ENCODE measurements at regions not wholly inside any gene's neighbourhood (a gene's known extent, or its start where the extent isn't known, plus 50 kb on each side); places are given as distances from the start of the nearest gene placed in this dataset.

DNA sequence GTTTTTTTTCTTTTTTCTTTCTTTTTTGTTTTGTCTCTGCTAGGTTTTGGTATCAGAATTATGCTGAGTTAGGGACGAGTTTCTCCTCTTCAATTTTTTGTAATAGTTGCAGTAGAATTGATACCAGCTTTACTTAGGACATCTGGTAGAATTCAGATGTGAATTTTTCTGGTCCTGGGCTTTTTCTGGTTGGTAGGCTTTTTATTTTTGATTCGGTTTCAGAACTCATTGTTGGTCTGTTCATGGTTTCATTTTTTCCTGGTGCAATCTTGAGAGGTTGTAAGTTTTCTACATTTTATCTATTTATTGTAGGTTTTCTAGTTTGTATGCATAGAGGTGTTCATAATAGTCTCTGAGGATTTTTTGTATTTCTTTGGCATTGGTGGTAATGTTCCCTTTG lies 498.1 kb upstream of the CPEB2 start (continued):
- TF ChIP-seq CREB1 (CRISPR knock-in tag; IDR thresholded peaks at IDR 0.05; ENCODE audit: low read depth): no peak

DNA sequence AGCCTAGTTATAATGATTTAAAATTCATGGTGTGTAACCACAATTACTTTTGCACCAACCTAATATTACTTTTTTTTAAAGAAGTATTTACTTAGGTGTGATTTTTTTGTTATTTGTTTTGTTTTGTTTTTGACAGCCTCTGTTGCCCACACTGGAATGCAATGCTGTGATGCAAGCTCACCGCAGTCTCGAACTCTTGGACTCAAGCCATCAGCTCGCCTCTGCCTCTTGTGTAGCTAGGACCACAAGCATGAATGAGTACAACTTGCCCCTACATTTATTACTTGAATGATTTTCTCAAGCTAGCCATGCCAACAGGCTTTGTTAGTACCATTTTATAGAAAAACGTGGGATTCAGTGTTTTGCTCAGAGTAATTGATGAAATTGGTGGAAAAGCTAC lies 488.8 kb upstream of the CPEB2 start:
- no peaks in the 10 kb centered on the region for H3K36me3 Mint-ChIP-seq (ENCODE audit: low read depth)
- no peak for ATAC-seq
- no peaks in the 10 kb centered on the region for H3K27me3 ChIP-seq (ENCODE audit: insufficient read depth)
- H3K27ac Mint-ChIP-seq: no peak overlapping the region
- H3K4me1 Mint-ChIP-seq: no peaks in the 10 kb centered on the region
- no peaks in the 10 kb centered on the region for H3K9me2 ChIP-seq (ENCODE audit: insufficient read depth)
- TF ChIP-seq, protein P1, sequence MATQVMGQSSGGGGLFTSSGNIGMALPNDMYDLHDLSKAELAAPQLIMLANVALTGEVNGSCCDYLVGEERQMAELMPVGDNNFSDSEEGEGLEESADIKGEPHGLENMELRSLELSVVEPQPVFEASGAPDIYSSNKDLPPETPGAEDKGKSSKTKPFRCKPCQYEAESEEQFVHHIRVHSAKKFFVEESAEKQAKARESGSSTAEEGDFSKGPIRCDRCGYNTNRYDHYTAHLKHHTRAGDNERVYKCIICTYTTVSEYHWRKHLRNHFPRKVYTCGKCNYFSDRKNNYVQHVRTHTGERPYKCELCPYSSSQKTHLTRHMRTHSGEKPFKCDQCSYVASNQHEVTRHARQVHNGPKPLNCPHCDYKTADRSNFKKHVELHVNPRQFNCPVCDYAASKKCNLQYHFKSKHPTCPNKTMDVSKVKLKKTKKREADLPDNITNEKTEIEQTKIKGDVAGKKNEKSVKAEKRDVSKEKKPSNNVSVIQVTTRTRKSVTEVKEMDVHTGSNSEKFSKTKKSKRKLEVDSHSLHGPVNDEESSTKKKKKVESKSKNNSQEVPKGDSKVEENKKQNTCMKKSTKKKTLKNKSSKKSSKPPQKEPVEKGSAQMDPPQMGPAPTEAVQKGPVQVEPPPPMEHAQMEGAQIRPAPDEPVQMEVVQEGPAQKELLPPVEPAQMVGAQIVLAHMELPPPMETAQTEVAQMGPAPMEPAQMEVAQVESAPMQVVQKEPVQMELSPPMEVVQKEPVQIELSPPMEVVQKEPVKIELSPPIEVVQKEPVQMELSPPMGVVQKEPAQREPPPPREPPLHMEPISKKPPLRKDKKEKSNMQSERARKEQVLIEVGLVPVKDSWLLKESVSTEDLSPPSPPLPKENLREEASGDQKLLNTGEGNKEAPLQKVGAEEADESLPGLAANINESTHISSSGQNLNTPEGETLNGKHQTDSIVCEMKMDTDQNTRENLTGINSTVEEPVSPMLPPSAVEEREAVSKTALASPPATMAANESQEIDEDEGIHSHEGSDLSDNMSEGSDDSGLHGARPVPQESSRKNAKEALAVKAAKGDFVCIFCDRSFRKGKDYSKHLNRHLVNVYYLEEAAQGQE (IDR thresholded peaks at IDR 0.05; ENCODE audit: unreplicated experiment): no peak
- no peak for TF ChIP-seq ZNF114 (CRISPR knock-in tag; IDR thresholded peaks at IDR 0.05)
- TF ChIP-seq, protein P2, sequence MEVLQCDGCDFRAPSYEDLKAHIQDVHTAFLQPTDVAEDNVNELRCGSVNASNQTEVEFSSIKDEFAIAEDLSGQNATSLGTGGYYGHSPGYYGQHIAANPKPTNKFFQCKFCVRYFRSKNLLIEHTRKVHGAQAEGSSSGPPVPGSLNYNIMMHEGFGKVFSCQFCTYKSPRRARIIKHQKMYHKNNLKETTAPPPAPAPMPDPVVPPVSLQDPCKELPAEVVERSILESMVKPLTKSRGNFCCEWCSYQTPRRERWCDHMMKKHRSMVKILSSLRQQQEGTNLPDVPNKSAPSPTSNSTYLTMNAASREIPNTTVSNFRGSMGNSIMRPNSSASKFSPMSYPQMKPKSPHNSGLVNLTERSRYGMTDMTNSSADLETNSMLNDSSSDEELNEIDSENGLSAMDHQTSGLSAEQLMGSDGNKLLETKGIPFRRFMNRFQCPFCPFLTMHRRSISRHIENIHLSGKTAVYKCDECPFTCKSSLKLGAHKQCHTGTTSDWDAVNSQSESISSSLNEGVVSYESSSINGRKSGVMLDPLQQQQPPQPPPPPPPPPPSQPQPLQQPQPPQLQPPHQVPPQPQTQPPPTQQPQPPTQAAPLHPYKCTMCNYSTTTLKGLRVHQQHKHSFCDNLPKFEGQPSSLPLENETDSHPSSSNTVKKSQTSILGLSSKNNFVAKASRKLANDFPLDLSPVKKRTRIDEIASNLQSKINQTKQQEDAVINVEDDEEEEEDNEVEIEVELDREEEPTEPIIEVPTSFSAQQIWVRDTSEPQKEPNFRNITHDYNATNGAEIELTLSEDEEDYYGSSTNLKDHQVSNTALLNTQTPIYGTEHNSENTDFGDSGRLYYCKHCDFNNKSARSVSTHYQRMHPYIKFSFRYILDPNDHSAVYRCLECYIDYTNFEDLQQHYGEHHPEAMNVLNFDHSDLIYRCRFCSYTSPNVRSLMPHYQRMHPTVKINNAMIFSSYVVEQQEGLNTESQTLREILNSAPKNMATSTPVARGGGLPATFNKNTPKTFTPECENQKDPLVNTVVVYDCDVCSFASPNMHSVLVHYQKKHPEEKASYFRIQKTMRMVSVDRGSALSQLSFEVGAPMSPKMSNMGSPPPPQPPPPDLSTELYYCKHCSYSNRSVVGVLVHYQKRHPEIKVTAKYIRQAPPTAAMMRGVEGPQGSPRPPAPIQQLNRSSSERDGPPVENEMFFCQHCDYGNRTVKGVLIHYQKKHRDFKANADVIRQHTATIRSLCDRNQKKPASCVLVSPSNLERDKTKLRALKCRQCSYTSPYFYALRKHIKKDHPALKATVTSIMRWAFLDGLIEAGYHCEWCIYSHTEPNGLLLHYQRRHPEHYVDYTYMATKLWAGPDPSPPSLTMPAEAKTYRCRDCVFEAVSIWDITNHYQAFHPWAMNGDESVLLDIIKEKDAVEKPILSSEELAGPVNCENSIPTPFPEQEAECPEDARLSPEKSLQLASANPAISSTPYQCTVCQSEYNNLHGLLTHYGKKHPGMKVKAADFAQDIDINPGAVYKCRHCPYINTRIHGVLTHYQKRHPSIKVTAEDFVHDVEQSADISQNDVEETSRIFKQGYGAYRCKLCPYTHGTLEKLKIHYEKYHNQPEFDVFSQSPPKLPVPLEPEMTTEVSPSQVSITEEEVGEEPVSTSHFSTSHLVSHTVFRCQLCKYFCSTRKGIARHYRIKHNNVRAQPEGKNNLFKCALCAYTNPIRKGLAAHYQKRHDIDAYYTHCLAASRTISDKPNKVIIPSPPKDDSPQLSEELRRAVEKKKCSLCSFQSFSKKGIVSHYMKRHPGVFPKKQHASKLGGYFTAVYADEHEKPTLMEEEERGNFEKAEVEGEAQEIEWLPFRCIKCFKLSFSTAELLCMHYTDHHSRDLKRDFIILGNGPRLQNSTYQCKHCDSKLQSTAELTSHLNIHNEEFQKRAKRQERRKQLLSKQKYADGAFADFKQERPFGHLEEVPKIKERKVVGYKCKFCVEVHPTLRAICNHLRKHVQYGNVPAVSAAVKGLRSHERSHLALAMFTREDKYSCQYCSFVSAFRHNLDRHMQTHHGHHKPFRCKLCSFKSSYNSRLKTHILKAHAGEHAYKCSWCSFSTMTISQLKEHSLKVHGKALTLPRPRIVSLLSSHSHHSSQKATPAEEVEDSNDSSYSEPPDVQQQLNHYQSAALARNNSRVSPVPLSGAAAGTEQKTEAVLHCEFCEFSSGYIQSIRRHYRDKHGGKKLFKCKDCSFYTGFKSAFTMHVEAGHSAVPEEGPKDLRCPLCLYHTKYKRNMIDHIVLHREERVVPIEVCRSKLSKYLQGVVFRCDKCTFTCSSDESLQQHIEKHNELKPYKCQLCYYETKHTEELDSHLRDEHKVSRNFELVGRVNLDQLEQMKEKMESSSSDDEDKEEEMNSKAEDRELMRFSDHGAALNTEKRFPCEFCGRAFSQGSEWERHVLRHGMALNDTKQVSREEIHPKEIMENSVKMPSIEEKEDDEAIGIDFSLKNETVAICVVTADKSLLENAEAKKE (CRISPR knock-in tag; IDR thresholded peaks at IDR 0.05): no peak
- TF ChIP-seq EZH2 (IDR thresholded peaks at IDR 0.05; ENCODE audit: low read depth, unreplicated experiment): no peak
- TF ChIP-seq CREB1 (CRISPR knock-in tag; IDR thresholded peaks at IDR 0.05; ENCODE audit: low read depth): no peak
- TF ChIP-seq STAT1 (IDR thresholded peaks at IDR 0.05; ENCODE audit: unreplicated experiment): no peak
- no peak for TF ChIP-seq ZNF331 (CRISPR knock-in tag; IDR thresholded peaks at IDR 0.05; ENCODE audit: low read depth)
- TF ChIP-seq, protein P3, sequence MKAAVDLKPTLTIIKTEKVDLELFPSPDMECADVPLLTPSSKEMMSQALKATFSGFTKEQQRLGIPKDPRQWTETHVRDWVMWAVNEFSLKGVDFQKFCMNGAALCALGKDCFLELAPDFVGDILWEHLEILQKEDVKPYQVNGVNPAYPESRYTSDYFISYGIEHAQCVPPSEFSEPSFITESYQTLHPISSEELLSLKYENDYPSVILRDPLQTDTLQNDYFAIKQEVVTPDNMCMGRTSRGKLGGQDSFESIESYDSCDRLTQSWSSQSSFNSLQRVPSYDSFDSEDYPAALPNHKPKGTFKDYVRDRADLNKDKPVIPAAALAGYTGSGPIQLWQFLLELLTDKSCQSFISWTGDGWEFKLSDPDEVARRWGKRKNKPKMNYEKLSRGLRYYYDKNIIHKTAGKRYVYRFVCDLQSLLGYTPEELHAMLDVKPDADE (IDR thresholded peaks at IDR 0.05): no peak
- no peak overlapping the region for H2AFZ ChIP-seq
- H3K27ac ChIP-seq (ENCODE audit: low read depth): no peak overlapping the region
- H3K79me2 ChIP-seq (replicated peaks; ENCODE audit: insufficient read depth): no peaks in the 10 kb centered on the region
- no peak for DNase-seq (ENCODE audit: low spot score)
- no peaks in the 10 kb centered on the region for H3K36me3 ChIP-seq (ENCODE audit: insufficient read depth)
- H3K4me3 Mint-ChIP-seq: no peak overlapping the region
- H3K4me2 ChIP-seq: no peak overlapping the region
- no peaks in the 10 kb centered on the region for H3K9me3 Mint-ChIP-seq
- no peaks in the 10 kb centered on the region for H4K20me1 ChIP-seq (replicated peaks; ENCODE audit: insufficient read depth)
- no peaks in the 10 kb centered on the region for H3K27me3 Mint-ChIP-seq (ENCODE audit: insufficient read depth, low read depth, poor library complexity)
- H3K4me3 ChIP-seq: no peak overlapping the region
- no peaks in the 10 kb centered on the region for H3F3A ChIP-seq (replicated peaks; ENCODE audit: low read depth)
- no peaks in the 10 kb centered on the region for H3K4me1 ChIP-seq (ENCODE audit: insufficient read depth)

Data from GM23338 (cell line).